ENCODE measurements at regions not wholly inside any gene's neighbourhood (a gene's known extent, or its start where the extent isn't known, plus 50 kb on each side); places are given as distances from the start of the nearest gene placed in this dataset.

GRCh38 chr10:52939894-52940293 lies 167.3 kb upstream of the MBL2 start:
- H3K9me3 ChIP-seq (ENCODE audit: low read depth, low read length) = no peaks in the 10 kb centered on the region
- no peak overlapping the region for H3K4me2 ChIP-seq (ENCODE audit: insufficient read depth, low read length)
- no peaks in the 10 kb centered on the region for H3K36me3 ChIP-seq (ENCODE audit: insufficient read depth, low read length)
- no peak overlapping the region for H3K27ac ChIP-seq (ENCODE audit: low read depth, low read length)
- H4K20me1 ChIP-seq (ENCODE audit: insufficient read depth, low read length) = no peaks in the 10 kb centered on the region
- no peak overlapping the region for H3K4me3 ChIP-seq (ENCODE audit: insufficient read depth, low read length)
- no peak for DNase-seq (ENCODE audit: insufficient read length, low spot score, missing footprints)
- H2AFZ ChIP-seq (ENCODE audit: low read length) = no peak overlapping the region
- no peaks in the 10 kb centered on the region for H3K79me2 ChIP-seq (ENCODE audit: insufficient read depth, low read length)
- no peaks in the 10 kb centered on the region for H3K4me1 ChIP-seq (ENCODE audit: insufficient read depth, low read length)
- H3K27me3 ChIP-seq (ENCODE audit: insufficient read depth, low read length) = no peaks in the 10 kb centered on the region
- TF ChIP-seq CTCF (IDR thresholded peaks at IDR 0.05; ENCODE audit: extremely low read depth, low read depth, low read length) = no peak

GRCh38 chr10:52933748-52934147 lies 161.2 kb upstream of the MBL2 start:
- no peak overlapping the region for H3K4me3 ChIP-seq (ENCODE audit: insufficient read depth, low read length)

GRCh38 chr10:52927678-52928077 lies 155.1 kb upstream of the MBL2 start:
- Histone ChIP-seq H3K4me2 (ENCODE audit: insufficient read depth, low read length) (no peak overlapping the region), H3K27ac (ENCODE audit: low read depth, low read length) (no peak overlapping the region), H3K9me3 (ENCODE audit: low read depth, low read length) (peaks cover under 1% of the 10 kb centered on the region), H3K27me3 (ENCODE audit: insufficient read depth, low read length) (no peaks in the 10 kb centered on the region), H3K36me3 (ENCODE audit: insufficient read depth, low read length) (no peaks in the 10 kb centered on the region), H3K4me3 (ENCODE audit: insufficient read depth, low read length) (no peak overlapping the region), H2AFZ (ENCODE audit: low read length) (no peak overlapping the region), H4K20me1 (ENCODE audit: insufficient read depth, low read length) (no peaks in the 10 kb centered on the region), H3K79me2 (ENCODE audit: insufficient read depth, low read length) (no peaks in the 10 kb centered on the region), H3K4me1 (ENCODE audit: insufficient read depth, low read length) (no peaks in the 10 kb centered on the region)
- TF ChIP-seq CTCF (IDR thresholded peaks at IDR 0.05; ENCODE audit: extremely low read depth, low read depth, low read length) = no peak
- DNase-seq (ENCODE audit: insufficient read length, low spot score, missing footprints) = no peak

More at GRCh38 chr10:52933748-52934147, 161.2 kb upstream of the MBL2 start:
- Histone ChIP-seq H3K79me2 (ENCODE audit: insufficient read depth, low read length) (no peaks in the 10 kb centered on the region), H3K4me1 (ENCODE audit: insufficient read depth, low read length) (no peaks in the 10 kb centered on the region), H3K4me2 (ENCODE audit: insufficient read depth, low read length) (no peak overlapping the region), H3K27ac (ENCODE audit: low read depth, low read length) (no peak overlapping the region), H4K20me1 (ENCODE audit: insufficient read depth, low read length) (no peaks in the 10 kb centered on the region), H3K36me3 (ENCODE audit: insufficient read depth, low read length) (no peaks in the 10 kb centered on the region), H2AFZ (ENCODE audit: low read length) (no peak overlapping the region), H3K9me3 (ENCODE audit: low read depth, low read length) (no peaks in the 10 kb centered on the region), H3K27me3 (ENCODE audit: insufficient read depth, low read length) (no peaks in the 10 kb centered on the region)
- no peak for TF ChIP-seq CTCF (IDR thresholded peaks at IDR 0.05; ENCODE audit: extremely low read depth, low read depth, low read length)
- DNase-seq (ENCODE audit: insufficient read length, low spot score, missing footprints) = no peak

- no peaks in the 10 kb centered on the region for H3K27me3 ChIP-seq (ENCODE audit: insufficient read depth, low read length)
- no peaks in the 10 kb centered on the region for H3K79me2 ChIP-seq (ENCODE audit: insufficient read depth, low read length)
- H4K20me1 ChIP-seq (ENCODE audit: insufficient read depth, low read length) = no peaks in the 10 kb centered on the region
- no peaks in the 10 kb centered on the region for H3K4me1 ChIP-seq (ENCODE audit: insufficient read depth, low read length)
- DNase-seq (ENCODE audit: insufficient read length, low spot score, missing footprints) = no peak
- no peak overlapping the region for H2AFZ ChIP-seq (ENCODE audit: low read length)
- no peak overlapping the region for H3K4me3 ChIP-seq (ENCODE audit: insufficient read depth, low read length)
- H3K4me2 ChIP-seq (ENCODE audit: insufficient read depth, low read length) = no peak overlapping the region
- H3K36me3 ChIP-seq (ENCODE audit: insufficient read depth, low read length) = no peaks in the 10 kb centered on the region
- H3K27ac ChIP-seq (ENCODE audit: low read depth, low read length) = no peak overlapping the region
- peaks cover 2% of the 10 kb centered on the region for H3K9me3 ChIP-seq (ENCODE audit: low read depth, low read length)
- TF ChIP-seq CTCF (IDR thresholded peaks at IDR 0.05; ENCODE audit: extremely low read depth, low read depth, low read length) = no peak
Measured at GRCh38 chr10:52923520-52923919, 150.9 kb upstream of the MBL2 start.

Measured in osteoblast (primary cell).